ENCODE measurements at regions not wholly inside any gene's neighbourhood (a gene's known extent, or its start where the extent isn't known, plus 50 kb on each side); places are given as distances from the start of the nearest gene placed in this dataset.
"Not testable (repeated sequence)": the region's sequence is repeated elsewhere in the genome, so short reads cannot be mapped to it uniquely, and the experiment has no call there.

DNA sequence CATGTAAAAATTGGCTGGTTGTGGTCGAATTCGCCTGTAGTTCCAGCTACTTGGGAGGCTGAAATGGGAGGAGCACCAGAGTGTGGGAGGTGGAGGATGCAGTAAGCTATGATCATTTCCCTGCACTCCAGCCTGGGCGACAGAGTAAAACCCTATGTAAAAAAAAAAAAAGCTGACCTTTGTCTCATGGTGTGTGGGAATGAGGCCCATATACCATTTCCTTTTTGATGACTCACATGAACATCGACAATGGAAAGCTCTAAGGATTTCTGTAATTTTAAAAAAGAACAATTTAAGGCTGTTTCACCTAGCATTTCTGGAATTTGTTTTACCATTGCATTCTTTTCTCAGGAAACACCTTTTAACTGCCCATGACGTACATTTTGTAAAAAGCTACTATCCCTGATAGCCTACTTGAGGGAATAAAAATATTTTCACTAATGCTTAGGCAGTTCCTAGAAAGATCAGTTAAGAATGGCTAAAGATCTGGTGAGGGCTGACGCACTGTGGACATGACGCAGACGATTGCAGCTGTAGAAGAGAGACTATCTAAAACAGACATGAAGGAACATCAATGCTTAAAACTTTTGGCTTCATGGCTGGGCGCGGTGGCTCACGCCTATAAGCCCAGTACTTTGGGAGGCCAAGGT, 400.6 kb upstream of the IGFBP3 start:
- DNase-seq: no peak

DNA sequence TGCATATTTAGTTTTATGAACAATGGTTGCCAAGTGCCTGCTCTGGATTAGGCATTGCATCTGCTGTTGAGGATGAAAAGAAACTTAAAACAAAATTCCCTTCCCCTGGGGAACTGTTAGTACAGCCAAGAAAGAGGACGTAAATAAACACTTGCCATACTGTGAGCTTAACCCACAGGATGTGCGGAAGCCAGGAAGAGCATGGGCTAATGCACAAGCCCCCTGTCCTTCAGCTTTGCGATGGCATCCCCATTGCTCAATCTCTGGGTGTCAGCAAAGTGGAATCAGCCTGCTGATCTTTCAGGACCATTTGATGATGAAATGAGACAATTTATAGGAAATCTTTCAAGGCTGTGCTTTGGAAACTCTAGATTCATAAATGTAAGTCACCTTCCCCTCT, 399.9 kb upstream of the IGFBP3 start:
- DNase-seq: no peak

DNA sequence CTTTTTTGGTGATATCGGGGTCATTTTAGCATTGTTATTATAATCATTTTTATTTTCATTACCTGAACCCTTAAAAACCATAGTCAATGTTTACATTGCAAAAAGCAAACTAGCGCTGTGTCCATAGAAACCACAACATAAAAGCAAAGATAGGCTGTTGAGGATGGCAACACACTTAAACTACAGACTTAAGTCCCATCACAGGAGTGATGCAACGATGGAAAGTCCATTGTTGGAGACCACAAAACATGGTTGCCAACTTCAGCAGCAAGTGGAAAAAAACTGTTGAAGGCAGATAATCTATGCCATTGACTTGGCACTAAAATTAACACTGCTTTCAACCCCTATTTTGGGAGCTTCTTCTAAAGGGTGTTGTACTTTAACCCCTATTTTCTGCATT, 398.8 kb upstream of the IGFBP3 start:
- DNase-seq: no peak

DNA sequence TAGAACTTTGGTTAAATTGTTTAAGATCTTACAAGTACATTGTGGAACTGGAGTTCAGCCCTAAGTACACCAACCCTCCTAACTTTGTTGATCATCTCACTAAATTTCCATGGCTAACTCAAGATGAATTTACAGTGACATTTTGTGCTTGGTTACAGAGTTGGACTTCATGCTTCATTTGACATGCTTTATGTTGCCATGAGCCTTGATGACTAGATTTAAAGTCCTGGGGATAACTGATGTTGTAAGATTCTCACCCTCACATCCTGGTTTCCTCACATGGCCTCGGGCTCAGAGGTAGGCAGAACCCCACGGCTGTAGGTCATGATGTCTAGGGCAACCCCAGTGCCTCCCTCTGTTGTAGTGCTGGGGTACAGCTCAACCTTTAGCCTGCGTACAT, 397.2 kb upstream of the IGFBP3 start:
- no peak for DNase-seq

DNA sequence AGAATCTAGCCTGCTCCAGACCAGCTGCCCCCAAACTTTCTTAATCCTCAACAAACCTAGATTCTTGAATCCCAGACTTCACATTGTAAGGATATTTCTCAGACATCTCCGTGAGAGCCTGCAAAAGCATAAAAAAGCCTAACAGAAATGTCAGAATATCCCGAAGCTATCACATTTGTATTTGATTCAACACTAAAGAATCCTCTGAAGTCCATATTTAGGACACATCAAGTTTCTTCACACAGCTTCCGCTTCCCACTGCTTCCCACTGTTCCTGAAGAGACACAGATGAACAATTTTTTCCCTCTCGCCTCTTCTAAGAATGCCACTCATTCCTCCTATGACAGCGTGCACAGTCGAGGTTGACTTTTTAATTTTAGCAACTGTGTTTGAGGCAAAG, 396.2 kb upstream of the IGFBP3 start:
- DNase-seq: no peak

DNA sequence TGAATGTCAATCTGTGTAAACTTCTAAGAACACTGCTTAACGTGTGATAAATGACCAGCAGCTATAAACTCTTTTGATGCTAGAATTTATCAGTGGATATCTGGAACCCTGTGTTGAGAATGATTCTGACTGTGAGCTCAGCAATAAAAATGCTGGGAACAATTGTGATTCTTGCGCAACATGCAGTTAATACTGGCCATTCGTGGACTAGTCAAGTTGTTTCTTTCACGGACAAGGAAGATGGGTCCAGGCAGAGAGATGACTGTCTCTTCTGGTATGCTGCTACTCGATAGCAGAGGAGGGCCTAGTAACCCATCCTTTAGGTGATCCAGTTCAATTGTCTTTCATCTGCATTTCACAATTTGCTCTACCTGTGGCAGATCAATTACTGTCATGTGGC, 394.8 kb upstream of the IGFBP3 start:
- no peak for DNase-seq

DNA sequence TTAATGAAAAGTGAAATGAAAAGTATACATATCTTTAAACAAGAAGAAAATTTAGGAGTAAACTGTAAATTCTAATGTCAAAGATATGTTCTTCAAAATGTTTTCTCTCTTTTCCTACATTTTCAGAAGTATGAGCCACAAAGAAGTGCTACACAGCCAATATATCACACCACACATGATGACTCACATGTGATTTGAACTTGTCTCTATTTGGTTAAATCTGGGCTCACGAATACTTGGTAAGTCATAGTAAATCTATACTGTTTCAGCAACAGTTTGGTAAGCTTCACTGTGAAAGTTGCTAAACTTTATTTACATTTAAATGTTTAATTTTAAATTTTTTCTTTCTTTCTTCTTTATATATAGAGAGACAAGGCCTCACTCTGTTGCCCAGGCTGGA, 380.6 kb upstream of the IGFBP3 start:
- DNase-seq: no peak

DNA sequence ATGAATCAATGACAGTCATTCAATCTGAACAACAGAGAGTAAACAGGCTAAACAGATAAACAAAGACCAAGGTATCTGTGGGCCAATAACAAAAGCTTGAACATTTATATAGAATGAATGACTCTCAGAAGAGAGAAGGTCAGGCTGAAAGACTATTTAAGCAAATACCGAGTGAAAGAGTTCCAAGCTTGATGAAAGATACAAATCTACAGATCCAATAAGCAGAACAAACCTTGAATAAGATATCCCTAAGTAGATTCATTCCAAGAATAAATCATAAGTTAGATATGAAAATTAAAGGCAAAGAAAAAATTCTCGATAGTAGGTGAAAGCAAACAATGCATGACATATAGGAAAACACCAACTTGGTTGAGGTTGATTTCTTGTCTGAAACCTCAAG, 376.4 kb upstream of the IGFBP3 start:
- no peak for DNase-seq

DNA sequence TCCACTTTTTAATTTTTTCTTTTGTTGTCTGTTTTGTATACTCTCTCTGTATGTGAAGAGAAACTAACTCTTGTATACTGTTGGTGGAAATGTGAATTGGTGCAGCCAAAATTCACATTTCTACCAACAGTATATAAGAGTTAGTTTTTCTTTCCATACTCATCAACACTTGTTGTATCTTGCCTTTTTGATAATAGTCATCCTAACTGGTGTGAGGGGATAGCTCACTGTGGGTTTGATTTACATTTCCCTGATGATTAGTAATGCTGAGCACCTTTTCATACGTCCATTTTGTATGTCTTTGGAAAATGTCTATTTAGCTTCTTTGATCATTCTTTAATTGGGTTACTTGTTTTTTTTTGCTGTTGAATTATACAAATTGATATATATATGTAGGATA, 375.5 kb upstream of the IGFBP3 start:
- DNase-seq: no peak

DNA sequence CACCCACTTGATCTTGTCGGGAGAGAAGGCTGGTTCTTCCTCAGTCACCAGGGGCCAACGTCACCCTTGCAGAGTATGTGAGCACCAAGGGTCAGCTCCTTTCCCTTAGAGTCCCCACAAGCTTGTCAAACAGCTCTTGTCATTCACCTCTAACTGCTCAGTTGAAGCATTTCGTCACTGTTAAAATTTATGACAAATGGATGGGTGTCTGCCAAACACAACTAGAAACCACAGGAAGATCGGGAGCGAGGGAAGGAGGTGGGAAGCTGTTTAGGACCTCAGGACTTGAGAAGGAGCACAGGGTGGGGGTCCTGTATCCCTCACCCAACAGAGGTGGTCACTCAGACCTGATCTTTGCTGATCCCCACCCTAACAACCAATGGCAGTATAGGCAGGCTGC, 373.3 kb upstream of the IGFBP3 start:
- DNase-seq: no peak

DNA sequence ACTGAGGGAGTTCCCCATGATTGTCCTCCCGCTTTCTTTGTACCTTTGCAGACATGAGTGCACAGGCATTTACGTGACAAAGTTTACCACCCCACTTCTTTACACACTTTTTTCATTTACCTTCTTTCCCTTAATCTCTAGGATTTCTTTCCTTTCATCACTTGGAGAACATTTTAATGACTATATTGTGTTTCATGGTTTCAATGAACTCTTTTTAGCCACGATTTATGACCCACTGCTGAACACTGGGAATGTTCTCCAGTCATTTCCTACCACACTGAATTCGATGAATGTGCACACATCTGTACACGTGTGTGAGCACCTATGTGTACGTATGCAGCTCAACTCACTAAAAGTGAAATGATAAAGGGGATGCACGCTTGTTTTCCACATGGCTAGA, 371.7 kb upstream of the IGFBP3 start:
- DNase-seq: no peak

DNA sequence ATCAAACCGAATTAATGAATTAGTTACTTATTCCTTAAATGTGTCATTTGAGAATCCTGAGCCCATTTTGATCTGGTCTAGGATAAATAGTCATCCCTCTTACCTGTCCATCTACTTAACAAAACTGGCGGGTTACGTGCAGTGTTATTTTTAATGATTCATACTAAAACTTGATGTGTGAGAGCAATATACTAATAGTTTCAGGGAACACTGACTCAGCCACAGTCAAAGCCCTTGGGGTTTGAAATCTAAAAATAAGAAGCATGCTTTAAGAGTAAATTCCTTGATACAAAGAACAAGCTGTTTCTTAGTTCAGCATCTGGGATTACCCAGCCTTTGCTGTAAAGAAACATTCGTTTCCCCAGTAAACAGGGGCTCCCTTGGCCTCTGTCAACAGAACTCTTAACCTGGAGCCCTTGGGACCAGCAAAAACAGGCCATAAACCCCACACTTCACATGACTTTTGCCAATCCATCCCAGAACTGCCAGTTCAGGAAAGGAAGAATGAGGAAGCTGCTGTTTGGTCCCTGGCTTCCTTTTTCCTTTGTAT, 370.6 kb upstream of the IGFBP3 start:
- DNase-seq: no peak

DNA sequence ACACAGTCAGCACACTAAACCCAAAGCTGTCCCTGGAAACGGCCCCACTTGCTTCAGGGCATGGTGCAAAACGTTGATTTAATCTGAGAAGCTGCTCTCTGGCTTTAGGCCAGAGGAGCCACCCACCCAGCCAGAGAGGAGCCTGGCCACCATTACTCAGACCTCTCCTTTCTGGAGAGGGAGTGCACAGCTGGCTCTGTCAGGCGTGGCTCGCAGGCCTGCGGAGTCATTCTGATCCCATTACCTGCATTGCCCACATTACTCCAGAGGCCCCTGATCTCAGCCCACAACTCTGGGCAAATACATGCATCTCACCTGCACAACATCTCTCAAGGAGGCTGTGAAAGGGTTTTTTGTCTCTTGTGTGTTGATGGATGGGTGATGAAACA, 370.0 kb upstream of the IGFBP3 start:
- DNase-seq: no peak

DNA sequence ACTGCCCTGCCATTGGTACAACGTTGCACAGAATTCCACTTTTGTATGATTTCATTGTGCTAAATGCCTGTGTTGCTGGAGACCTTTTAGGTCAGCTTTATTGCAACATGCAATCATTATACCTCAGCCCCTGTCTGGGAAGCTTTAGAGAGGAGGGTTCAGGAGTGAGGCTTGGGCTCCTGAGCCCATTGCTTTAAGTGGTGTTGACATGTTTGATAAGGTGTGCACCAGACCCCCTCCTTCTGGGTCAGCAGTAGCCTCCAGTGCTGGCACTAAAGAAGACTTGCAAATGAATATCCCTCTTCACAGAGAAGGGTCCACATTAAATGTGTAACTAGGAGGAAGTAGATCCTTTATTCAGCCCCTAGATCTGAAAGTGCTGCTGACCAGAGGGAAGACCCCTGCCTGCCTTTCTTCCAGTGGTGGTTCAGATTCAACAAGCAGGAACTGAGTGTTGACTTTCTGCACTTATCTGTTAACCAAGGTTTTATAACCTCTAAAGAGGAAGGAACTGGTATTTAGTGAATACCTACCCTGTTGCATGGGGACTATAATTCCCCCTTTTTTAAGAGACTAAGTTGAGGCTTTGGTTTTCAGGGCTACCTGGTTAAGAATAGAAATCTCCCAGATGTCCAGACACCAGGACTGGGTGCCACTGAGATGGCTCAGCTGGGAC, 369.4 kb upstream of the IGFBP3 start:
- no peak for DNase-seq

DNA sequence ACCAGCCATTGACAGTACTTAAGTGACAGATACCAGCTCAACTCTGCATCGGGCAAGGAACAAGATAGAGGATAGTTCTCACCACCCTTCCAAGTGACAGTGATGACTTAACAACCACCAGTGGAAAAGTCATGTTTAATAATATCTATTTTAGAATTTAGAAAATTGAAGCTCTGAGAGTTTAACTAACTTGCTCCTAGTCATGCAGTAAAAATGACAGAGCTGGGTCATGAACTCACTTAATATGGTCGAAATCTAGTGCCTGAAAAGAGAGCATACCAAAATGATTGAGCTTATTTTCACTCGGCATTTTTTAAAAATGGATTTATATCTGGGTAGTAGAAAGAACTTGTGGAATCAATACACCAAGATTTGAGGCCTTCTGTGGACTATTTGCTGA, 367.8 kb upstream of the IGFBP3 start:
- DNase-seq: no peak

DNA sequence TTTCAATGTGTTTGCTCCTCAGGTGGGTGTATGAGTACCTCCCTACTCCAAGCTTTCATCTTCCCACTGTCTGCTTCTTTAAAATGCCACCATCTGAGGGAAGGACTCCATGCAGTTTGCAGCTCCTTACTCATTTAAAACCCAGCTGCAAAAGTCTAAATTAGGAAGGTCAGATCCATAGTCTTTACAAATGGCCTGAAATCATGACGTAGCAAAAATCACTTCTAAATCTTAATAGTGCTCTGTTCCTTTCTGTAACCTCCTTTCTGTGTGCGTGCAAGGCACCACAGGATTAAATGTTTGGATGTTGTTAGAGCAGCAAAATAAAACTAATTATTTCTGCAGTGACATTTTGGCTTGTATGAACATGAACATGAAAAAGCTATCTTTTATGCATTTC, 366.9 kb upstream of the IGFBP3 start:
- no peak for DNase-seq

DNA sequence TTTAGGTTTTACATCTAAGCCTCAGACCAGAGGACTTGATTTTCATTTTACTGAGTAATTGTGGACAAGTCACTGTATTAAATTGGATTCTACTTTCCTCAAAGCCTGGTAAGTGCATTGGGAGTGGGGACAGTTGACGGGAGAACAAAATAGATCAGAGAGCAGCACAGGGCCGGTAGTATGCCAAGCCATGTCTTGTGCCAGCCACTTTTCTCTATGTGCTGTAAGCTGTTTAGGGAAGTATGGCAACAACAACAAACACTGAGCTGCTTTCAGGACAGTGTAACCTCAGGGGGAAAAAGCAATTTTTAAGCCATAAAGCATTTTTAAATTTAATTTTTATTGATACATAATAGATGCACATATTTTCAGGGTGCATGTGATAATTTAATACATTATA, 365.9 kb upstream of the IGFBP3 start:
- DNase-seq: no peak

DNA sequence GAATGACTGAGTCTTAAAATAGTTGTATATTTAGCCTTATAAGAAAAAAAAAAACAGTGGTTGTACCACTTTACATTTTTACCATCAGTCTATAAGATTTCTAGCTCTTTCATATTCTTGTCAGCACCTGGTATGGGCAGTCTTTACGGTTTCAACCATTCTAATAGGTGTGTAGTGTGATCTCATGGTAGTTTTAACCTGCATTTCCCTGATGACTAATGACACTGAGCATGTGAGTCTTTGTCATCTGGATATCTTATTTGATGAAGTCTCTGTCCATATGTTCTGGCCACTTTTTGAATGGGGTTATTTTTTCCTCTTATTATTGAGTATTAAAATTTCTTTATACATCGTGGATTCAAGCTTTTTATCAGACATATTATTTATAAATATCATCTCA, 365.3 kb upstream of the IGFBP3 start:
- DNase-seq: no peak

DNA sequence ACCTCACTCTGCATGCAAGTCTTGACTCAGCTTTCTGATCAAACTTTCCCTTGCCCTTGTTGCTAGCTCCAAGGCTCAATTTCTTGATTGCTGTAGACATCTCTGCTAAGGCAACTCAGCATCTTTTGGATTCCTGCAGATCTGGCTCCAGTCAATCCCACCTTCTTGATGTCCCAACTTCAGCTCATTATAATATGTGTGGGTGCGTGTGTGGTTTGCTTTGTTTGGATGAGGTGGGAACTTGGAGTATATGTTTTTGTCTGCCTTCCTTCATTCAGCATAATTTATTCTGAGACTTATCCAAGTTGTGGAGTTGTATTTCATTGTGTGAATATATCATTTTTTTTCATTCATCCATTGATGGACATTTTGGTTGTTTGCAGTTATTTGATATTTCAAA, 364.8 kb upstream of the IGFBP3 start:
- no peak for DNase-seq

DNA sequence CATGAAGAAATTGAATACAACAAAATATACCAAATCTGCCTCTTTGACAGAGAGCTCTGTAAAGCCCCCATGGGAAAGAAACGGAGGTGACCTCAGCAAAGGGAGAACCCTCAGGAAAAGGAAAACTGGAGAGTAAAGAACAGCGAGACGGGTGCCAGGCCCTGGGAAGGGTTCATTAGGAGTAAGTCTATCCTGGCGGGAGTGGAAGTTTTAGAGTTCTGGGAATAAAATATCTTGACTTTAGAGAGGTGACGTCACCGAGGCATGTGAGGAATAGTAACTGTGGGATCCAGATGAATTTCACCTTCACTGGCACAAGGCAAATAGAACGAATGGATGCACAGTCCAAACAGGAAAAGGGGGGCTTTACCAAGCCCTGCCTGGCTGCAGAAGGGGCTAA, 362.8 kb upstream of the IGFBP3 start:
- no peak for DNase-seq

DNA sequence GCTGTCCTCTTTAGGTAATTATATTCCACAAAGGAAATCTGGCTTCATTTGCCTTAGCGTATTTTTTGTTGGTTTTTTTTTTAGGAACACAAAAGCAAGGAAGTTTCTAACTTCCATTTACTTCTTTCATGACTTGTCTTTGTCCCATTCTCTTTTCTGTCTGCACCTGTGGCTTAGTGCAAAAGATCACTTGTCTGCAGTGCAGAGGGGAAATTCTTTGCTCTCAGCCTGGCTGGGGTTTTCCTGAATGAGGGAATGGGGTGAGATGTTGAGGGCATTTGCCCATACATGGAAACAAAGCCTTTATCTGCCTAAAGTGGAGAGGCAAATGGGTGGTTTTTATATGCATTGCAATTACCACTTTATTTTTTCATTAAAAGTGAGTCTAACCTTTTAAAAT, 361.1 kb upstream of the IGFBP3 start:
- no peak for DNase-seq

DNA sequence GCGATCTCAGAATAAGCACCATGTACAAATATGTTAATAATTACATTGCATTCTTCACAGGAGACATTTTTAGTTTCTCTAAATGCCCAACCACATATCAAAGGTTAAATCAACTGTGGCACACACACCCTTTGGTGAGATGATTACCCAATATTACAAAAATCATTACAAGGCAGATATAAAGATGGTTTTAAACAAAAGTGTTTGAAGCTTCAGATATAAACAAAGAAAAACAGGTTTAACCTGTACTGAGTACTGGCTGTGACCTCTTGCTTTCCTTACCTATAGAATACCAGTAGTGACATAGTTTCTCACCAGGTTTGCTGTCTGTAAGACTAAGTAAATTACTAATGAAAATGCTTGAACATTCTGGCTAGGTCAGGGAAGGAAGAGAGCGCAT, 360.0 kb upstream of the IGFBP3 start:
- no peak for DNase-seq

DNA sequence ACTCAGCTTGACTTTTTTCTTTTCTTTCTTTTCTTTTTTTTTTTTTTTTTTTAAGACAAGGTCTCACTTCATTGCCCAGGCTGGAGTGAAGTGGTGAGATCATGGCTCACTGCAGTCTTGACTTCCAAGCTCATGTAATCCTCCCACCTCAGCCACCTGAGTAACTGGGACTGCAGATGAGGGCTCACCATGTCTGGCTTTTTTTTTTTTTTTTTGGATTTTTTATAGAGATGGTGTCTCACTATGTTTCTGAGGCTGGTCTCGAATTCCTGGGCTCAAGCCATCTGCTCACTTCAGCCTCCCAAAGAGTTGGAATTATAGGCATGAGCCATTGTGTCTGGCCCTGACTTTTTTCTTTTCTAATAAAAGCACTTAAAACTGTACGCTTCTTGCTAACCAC, 358.2 kb upstream of the IGFBP3 start:
- DNase-seq: no peak

DNA sequence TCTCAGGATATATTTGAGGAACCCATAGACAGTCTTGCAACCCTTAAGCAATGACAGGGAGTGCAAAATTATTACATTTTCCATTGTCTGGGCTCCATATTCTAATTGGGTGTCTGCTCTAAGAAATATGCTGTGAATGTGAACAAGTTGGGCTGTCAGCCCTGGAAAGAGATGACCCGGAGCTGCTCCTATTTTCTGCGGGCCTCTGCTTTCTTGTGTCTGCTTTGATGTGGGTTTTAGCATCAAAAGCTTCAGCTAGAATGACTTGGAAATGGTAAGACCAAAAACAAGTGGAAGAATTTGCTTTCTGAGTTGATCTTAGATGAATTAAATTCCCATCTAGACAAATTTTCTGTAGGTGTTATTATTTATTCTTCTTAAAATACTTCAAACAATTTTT, 343.6 kb upstream of the IGFBP3 start:
- DNase-seq: no peak

DNA sequence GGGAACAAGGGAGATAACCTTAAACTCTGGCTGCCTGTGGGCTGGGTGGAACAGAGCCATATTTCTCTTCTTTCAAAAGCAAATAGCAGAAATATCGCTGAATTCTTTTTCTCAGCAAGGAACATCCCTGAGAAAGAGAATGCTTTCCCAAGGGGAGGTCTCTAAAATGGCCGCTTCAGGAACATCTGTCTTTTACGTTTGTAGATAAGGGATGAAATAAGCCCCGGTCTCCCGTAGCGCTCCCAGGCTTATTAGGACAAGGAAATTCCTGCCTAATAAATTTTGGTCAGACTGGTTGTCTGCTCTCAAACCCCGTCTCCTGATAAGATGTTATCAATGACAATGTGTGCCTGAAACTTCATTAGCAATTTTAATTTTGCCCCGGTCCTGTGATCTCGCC, 340.6 kb upstream of the IGFBP3 start:
- not testable (repeated sequence) for DNase-seq

Measured in NCI-H1694 treated with DMSO at 0.1 percent for 48 hours (cell line).